Stimulated activated CD8-positive, alpha-beta memory T cell treated with anti-CD3 and anti-CD28 coated beads, Interleukin-2, amount 100 ng/mL, for 48 hours (primary cell): ENCODE measurements at regions not wholly inside any gene's neighbourhood (a gene's known extent, or its start where the extent isn't known, plus 50 kb on each side); places are given as distances from the start of the nearest gene placed in this dataset.

Experiments used
- DNase-seq, 2 donors: peaks; one replicate each; pipeline ENCODE4 v3.0.0-alpha.2; 2020; ENCODE audit warnings: low read depth in 2 of 2

- no peak for DNase-seq
Measured at GRCh38 chr1:239924741-239925350, 166.8 kb upstream of the FMN2 start.

- no peak for DNase-seq
Measured at GRCh38 chr1:239926184-239926583, 165.5 kb upstream of the FMN2 start.

GRCh38 chr1:239929317-239929716 is 162.4 kb upstream of the FMN2 start:
- no peak for DNase-seq

GRCh38 chr1:239930686-239931262 is 160.9 kb upstream of the FMN2 start:
- no peak for DNase-seq

- no peak for DNase-seq
Measured at GRCh38 chr1:239931341-239931740, 160.3 kb upstream of the FMN2 start.

- DNase-seq, result no peak
Measured at GRCh38 chr1:239939602-239940001, 152.1 kb upstream of the FMN2 start.

- no peak for DNase-seq
Measured at GRCh38 chr1:239943761-239944160, 147.9 kb upstream of the FMN2 start.

GRCh38 chr1:239944666-239945065 is 147.0 kb upstream of the FMN2 start:
- DNase-seq, result no peak

GRCh38 chr1:239947801-239948200 is 143.9 kb upstream of the FMN2 start:
- DNase-seq, result no peak

GRCh38 chr1:239951511-239952140 is 140.1 kb upstream of the FMN2 start:
- DNase-seq, result peak; percentile 24 to 34

GRCh38 chr1:239952348-239953308 is 139.1 kb upstream of the FMN2 start:
- DNase-seq, result no peak

GRCh38 chr1:239954836-239955235 is 136.8 kb upstream of the FMN2 start:
- no peak for DNase-seq

GRCh38 chr1:239955431-239955830 is 136.3 kb upstream of the FMN2 start:
- DNase-seq, result no peak

GRCh38 chr1:239956263-239956662 is 135.4 kb upstream of the FMN2 start:
- DNase-seq, result no peak

- no peak for DNase-seq
Measured at GRCh38 chr1:239958063-239958462, 133.6 kb upstream of the FMN2 start.

- no peak for DNase-seq
Measured at GRCh38 chr1:239960366-239960765, 131.3 kb upstream of the FMN2 start.

- no peak for DNase-seq
Measured at GRCh38 chr1:239963856-239964255, 127.8 kb upstream of the FMN2 start.

- peak in 1 of 2 donors; percentile 23 for DNase-seq
Measured at GRCh38 chr1:239976130-239976968, 115.3 kb upstream of the FMN2 start.

GRCh38 chr1:239977416-239977815 is 114.3 kb upstream of the FMN2 start:
- no peak for DNase-seq

GRCh38 chr1:239979456-239979855 is 112.2 kb upstream of the FMN2 start:
- DNase-seq, result no peak

- DNase-seq, result no peak
Measured at GRCh38 chr1:239982762-239983161, 108.9 kb upstream of the FMN2 start.
